Endothelial cell of umbilical vein (primary cell): ENCODE measurements at regions not wholly inside any gene's neighbourhood (a gene's known extent, or its start where the extent isn't known, plus 50 kb on each side); places are given as distances from the start of the nearest gene placed in this dataset.

Experiments
- BruUV-seq: library from RNA; stranded (reverse); fragments of 400-500 nt; replicated peaks from 2 replicates; lab custom pipeline; 2021; lab: Mats Ljungman, UMichigan
- CTCF ChIA-PET: fragments of 300-600, 350-600 bp; sonication (Branson Sonifier 250); formaldehyde crosslinking; loops from one replicate; lab custom pipeline; 2021; ENCODE audit warnings: antibody characterized with exemption, inconsistent platforms; lab: Charles Lee
- POLR2A ChIA-PET: fragments of 300-600, 350-600 bp; sonication (Branson Sonifier 250); formaldehyde crosslinking; loops from one replicate; lab custom pipeline; 2021; ENCODE audit warnings: antibody characterized with exemption, inconsistent platforms; lab: Charles Lee
- DNase-seq: peaks from one replicate; pipeline ENCODE4 v3.0.0-alpha.2; 2011; ENCODE audit warnings: low read depth, low spot score
- FAIRE-seq: peaks from 2 replicates; lab custom pipeline; 2011; peaks lifted over from hg19 to GRCh38; lab: Jason Lieb, UNC
- H2AFZ ChIP-seq: 2 replicates; pipeline ENCODE4 v1.6.0; 2012; ENCODE audit warnings: low read depth, low read length, control low read depth, inconsistent platforms
- H3K27ac ChIP-seq: 2 replicates; pipeline ENCODE4 v1.5.1; 2011; ENCODE audit warnings: low read depth, mild to moderate bottlenecking, control low read depth, low read length, moderate library complexity; ENCODE audit not compliant: insufficient read depth
- H3K27me3 ChIP-seq, 2 experiments: 2 replicates each; pipeline versions ENCODE4 v1.6.0 to v1.6.1; 2011; ENCODE audit warnings: low read length in 2 of 2, mixed read lengths in 1 of 2; ENCODE audit not compliant: control insufficient read depth in 2 of 2, insufficient read depth in 2 of 2
- H3K36me3 ChIP-seq, 2 experiments: 2 replicates in 1 of 2; 3 replicates in 1 of 2; pipeline ENCODE4 v1.5.1; 2011; ENCODE audit warnings: low read length in 2 of 2, mild to moderate bottlenecking in 1 of 2, moderate library complexity in 1 of 2; ENCODE audit not compliant: control insufficient read depth in 2 of 2, insufficient read depth in 2 of 2; ENCODE audit errors: extremely low read depth in 1 of 2
- H3K4me1 ChIP-seq: 3 replicates; pipeline ENCODE4 v1.5.1; 2011; ENCODE audit warnings: mild to moderate bottlenecking, low read length; ENCODE audit not compliant: control insufficient read depth, insufficient read depth; ENCODE audit errors: extremely low read depth
- H3K4me2 ChIP-seq: 2 replicates; pipeline ENCODE4 v1.6.1; 2011; ENCODE audit warnings: low read length, control low read depth, mixed read lengths; ENCODE audit not compliant: insufficient read depth
- H3K4me3 ChIP-seq, 3 experiments: fragments of 200-600 bp in 1 of 3; sonication (generic), shearing (Covaris generic) in 1 of 3; replicated peaks in 1 of 3; 2 replicates each; pipeline ENCODE4 v1.5.1; 2011 to 2016; ENCODE audit warnings: control low read depth in 3 of 3, low read length in 3 of 3, mild to moderate bottlenecking in 2 of 3, inconsistent platforms in 1 of 3, low read depth in 1 of 3, moderate library complexity in 1 of 3; ENCODE audit not compliant: insufficient read depth in 1 of 3
- H3K79me2 ChIP-seq: 2 replicates; pipeline ENCODE4 v1.6.0; 2012; ENCODE audit warnings: low read length, inconsistent platforms; ENCODE audit not compliant: control insufficient read depth, insufficient read depth
- H3K9ac ChIP-seq: replicated peaks from 2 replicates; pipeline ENCODE3; 2011; ENCODE audit warnings: low read length, control low read depth; ENCODE audit not compliant: insufficient read depth; ENCODE audit errors: extremely low read depth
- H3K9me1 ChIP-seq: replicated peaks from 3 replicates; pipeline ENCODE4 v1.6.0; 2011; ENCODE audit warnings: mild to moderate bottlenecking, low read length; ENCODE audit not compliant: control insufficient read depth, insufficient read depth; ENCODE audit errors: extremely low read depth
- H3K9me3 ChIP-seq: replicated peaks from 2 replicates; pipeline ENCODE4 v1.5.1; 2012; ENCODE audit warnings: low read length, inconsistent platforms; ENCODE audit not compliant: control insufficient read depth, insufficient read depth
- H4K20me1 ChIP-seq: replicated peaks from 2 replicates; pipeline ENCODE3; 2011; ENCODE audit warnings: mild to moderate bottlenecking, low read length; ENCODE audit not compliant: control insufficient read depth, insufficient read depth; ENCODE audit errors: extremely low read depth
- EZH2 ChIP-seq: IDR thresholded peaks from 2 replicates; pipeline ENCODE4 v1.6.1; 2012; ENCODE audit warnings: borderline replicate concordance, low read depth, mild to moderate bottlenecking, moderate library complexity, low read length, inconsistent platforms; ENCODE audit not compliant: severe bottlenecking
- FOS ChIP-seq: IDR thresholded peaks from 2 replicates; pipeline ENCODE4 v1.6.1; 2011; ENCODE audit warnings: mild to moderate bottlenecking, low read length, moderate library complexity, borderline replicate concordance; ENCODE audit not compliant: insufficient read depth
- GATA2 ChIP-seq: IDR thresholded peaks from 2 replicates; pipeline ENCODE4 v1.7.0; 2011; ENCODE audit warnings: low read depth, mild to moderate bottlenecking, moderate library complexity, mixed read lengths, low read length; ENCODE audit not compliant: insufficient read length, insufficient read depth
- JUN ChIP-seq: IDR thresholded peaks from 2 replicates; pipeline ENCODE4 v1.6.1; 2011; ENCODE audit warnings: borderline replicate concordance, low read depth; ENCODE audit not compliant: insufficient read length, insufficient read depth
- MYC ChIP-seq: IDR thresholded peaks from one replicate; pipeline ENCODE4 v1.6.1; 2011; ENCODE audit warnings: mild to moderate bottlenecking, low read depth, low read length
- POLR2A ChIP-seq: IDR thresholded peaks from 2 replicates; pipeline ENCODE4 v1.6.1; 2012; ENCODE audit warnings: low read depth, mild to moderate bottlenecking, control low read depth, low read length
- POLR2AphosphoS5 ChIP-seq: IDR thresholded peaks from 2 replicates; pipeline ENCODE4 v1.6.1; 2012; ENCODE audit warnings: low read depth, mild to moderate bottlenecking, control low read depth, low read length, moderate library complexity; ENCODE audit not compliant: insufficient read depth
- dilution Hi-C: fragments of 300-500 bp; cut with MboI; formaldehyde crosslinking; loops from one replicate; pipeline ENCODE4 v1.15.0; 2019; ENCODE audit warnings: low sequenced_read_pairs; ENCODE audit not compliant: extremely low pct_ligation_motif_present
- intact Hi-C: fragments of 100-400 bp; cut with micrococcal nuclease; formaldehyde crosslinking; loops from one replicate; pipeline ENCODE4 v1.10.0; 2022
- TF ChIP-seq, protein P1 (sequence below): IDR thresholded peaks from 2 replicates; pipeline ENCODE4 v1.6.1; 2011; ENCODE audit not compliant: insufficient read depth, insufficient read length
- TF ChIP-seq, protein P2 (sequence below), 2 donors: IDR thresholded peaks; 1 replicate in 1 of 2; 2 replicates in 1 of 2; pipeline ENCODE4 v1.5.1; 2011; ENCODE audit warnings: low read length in 2 of 2, mild to moderate bottlenecking in 2 of 2, moderate library complexity in 2 of 2, control low read depth in 1 of 2, inconsistent platforms in 1 of 2, low read depth in 1 of 2; ENCODE audit not compliant: insufficient read depth in 1 of 2; ENCODE audit errors: extremely low read depth in 1 of 2

DNA sequence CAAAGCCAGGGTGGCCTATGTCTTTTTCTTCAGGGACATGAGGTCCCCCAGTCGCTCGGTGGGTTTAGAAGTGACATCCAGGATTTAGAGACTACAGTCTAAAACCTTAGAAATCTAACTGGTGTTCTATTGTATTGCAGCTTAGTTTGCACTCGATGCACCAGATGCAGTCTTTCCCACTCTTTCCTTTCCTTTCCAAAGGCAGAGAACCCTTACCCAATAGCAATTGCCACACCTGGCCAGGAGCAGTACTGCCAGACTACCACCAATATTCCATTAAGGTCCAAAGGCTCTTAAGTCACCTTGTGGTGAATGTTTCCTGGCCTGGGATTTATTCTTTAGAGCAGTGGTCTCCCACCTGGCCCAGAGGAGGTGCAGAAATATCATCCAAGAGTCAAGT lies 1068.8 kb downstream of the FAM133A start:
- Histone ChIP-seq H3K79me2 (no peaks in the 10 kb centered on the region), H3K36me3 (no peaks in the 10 kb centered on the region), H3K27me3 (no peaks in the 10 kb centered on the region), H3K9ac (no peak overlapping the region), H3K4me2 (no peak overlapping the region), H3K4me3 (no peak overlapping the region), H3K9me1 (no peaks in the 10 kb centered on the region), H3K27ac (no peak overlapping the region), H4K20me1 (no peaks in the 10 kb centered on the region), H3K9me3 (no peaks in the 10 kb centered on the region), H3K4me1 (no peaks in the 10 kb centered on the region), H2AFZ (no peak overlapping the region)
- no TSS peak for BruUV-seq
- ChIA-PET CTCF (no interaction called here), POLR2A (no interaction called here)
- no peak for FAIRE-seq
- TF ChIP-seq MYC (no peak), POLR2A (no peak), POLR2AphosphoS5 (no peak), EZH2 (no peak), JUN (no peak), FOS (no peak), GATA2 (no peak)
- TF ChIP-seq, protein P1, sequence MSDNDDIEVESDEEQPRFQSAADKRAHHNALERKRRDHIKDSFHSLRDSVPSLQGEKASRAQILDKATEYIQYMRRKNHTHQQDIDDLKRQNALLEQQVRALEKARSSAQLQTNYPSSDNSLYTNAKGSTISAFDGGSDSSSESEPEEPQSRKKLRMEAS, result no peak
- TF ChIP-seq, protein P2, sequence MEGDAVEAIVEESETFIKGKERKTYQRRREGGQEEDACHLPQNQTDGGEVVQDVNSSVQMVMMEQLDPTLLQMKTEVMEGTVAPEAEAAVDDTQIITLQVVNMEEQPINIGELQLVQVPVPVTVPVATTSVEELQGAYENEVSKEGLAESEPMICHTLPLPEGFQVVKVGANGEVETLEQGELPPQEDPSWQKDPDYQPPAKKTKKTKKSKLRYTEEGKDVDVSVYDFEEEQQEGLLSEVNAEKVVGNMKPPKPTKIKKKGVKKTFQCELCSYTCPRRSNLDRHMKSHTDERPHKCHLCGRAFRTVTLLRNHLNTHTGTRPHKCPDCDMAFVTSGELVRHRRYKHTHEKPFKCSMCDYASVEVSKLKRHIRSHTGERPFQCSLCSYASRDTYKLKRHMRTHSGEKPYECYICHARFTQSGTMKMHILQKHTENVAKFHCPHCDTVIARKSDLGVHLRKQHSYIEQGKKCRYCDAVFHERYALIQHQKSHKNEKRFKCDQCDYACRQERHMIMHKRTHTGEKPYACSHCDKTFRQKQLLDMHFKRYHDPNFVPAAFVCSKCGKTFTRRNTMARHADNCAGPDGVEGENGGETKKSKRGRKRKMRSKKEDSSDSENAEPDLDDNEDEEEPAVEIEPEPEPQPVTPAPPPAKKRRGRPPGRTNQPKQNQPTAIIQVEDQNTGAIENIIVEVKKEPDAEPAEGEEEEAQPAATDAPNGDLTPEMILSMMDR (IDR thresholded peaks at IDR 0.05; ENCODE audit: extremely low read depth in 1 of 2, insufficient read depth in 1 of 2, low read depth in 1 of 2, low read length in 2 of 2), result no peak
- dilution Hi-C loops (no loop called here), intact Hi-C loops (no loop called here)
- DNase-seq, result no peak
